Right renal cortex interstitium (tissue), 3 donors: ENCODE measurements at regions not wholly inside any gene's neighbourhood (a gene's known extent, or its start where the extent isn't known, plus 50 kb on each side); places are given as distances from the start of the nearest gene placed in this dataset.

ENCODE experiments used
- DNase-seq, 3 donors: peaks; one replicate each; pipeline ENCODE4 v3.0.0-alpha.2; 2013; ENCODE audit warnings: low read depth in 3 of 3, low spot score in 2 of 3

GRCh38 chr6:15960740-15961634, 167.9 kb upstream of the MYLIP start:
- no peak for DNase-seq

DNA sequence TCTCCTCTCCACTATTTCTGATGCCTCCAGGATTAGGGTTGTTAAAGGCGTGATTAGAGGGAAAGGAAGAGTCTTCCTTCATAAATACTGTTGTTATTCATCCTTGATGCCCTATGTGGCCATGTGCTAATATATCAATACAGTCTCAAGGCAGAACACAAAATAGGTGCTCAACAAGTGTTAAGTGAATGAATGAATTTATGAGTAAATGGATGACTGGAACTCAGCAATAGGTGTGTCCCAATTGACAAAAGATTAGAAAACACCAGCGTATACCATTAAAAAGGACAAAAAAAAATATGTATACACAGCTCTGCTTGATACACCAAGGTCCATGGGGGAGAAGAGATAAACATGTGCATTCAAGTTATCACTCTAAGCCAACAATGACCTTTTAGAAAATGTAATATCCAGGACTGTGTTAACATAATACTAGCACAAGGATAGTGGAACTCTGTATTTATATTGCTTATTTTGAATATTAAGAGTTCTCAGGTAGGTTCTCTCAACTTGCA, 171.2 kb upstream of the MYLIP start:
- DNase-seq, result no peak

DNA sequence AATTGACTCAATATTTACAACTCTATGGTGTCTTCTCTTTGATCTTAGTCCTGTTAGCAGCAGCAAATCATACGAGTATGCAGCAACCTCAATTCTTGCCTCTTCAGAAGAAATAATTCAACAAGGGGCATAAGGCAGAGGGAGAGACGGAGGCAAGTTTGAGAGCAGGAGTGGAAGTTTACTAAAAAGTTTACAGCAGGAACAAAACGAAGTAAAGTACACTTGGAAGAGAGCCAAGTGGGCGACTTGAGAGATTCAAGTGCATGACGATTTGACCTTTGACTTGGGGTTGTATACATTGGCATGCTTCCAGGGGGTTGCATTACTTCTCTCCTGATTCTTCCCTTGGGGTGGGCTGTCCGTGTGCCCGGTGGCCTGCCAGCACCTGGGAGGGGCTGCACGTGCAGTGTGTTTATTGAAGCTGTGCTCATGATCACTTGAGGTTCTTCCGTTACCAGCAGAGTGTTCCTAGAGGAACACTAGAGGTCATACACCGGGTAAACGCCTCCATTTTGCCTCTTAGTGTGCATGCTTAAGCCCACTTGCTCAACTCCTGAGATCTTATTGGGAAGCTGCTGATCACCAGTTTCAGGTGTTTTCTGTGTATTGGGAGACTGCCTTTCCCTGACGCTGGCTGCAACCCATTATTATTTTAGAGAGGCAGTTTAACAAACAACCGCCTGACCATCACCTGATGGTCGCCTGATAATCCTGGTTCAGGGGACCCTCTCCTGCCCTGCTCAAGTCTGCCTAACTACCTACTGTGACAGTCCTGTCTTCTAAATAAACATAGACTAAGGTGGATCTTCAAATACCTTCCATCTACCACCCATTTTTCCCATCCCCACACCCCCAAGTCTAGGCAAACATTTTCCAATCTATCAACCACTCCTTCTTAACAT, 172.4 kb upstream of the MYLIP start:
- DNase-seq, result peak; percentile 55 to 72 (median 56)

GRCh38 chr6:15955484-15955883, 173.4 kb upstream of the MYLIP start:
- no peak for DNase-seq

- DNase-seq, result no peak
These were observed 175.6 kb upstream of the MYLIP start for GRCh38 chr6:15953152-15953880.

GRCh38 chr6:15952231-15953151, 176.4 kb upstream of the MYLIP start:
- no peak for DNase-seq

DNA sequence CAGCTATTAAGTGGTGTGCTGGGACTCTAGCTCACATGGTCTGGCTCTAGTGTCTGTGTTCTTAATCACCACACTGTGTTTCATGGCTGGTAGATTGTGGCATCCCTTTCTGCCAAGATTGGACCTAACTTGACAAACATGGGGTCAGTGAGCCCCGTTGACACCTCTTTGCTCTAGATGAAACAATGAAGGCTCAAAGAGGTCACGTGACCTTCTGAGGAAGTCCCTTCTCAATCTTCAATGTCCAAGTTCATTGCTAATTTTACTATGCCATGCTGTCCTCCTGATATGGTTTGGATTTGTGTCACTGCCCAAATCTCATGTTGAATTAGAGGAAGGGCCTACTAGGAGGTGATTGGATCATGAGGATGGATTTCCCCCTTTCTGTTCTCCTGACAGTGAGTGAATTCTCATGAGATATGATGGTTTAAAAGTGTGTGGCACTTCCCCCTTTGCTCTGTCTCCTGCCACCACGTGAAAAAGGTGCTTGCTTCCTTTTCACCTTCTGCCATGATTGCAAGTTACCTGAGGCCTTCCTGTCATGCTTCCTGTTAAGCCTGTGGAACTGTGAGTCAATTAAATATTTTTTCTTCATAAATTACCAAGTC, 177.8 kb upstream of the MYLIP start:
- DNase-seq, result no peak

DNA sequence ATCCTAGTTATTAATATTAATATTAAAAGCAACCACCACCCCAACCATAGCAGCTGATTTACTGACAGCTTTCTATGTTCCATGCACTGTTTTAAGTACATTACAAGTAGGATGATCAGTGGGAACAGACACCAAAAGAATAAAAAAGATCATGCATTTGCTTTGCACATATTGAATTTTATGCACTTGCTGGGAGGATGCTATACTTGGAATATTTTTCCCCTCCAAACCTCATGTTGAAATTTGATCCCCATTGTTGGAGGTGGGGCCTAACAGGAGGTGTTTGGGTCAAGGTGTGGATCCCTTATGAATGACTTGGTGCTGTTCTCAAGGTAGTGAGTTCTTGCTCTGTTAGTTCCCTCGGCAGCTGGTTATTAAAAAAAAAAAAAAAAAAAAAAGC, 178.9 kb upstream of the MYLIP start:
- DNase-seq, result no peak

- peak; percentile 48 to 60 (median 59) for DNase-seq
These were observed 179.7 kb upstream of the MYLIP start for GRCh38 chr6:15948930-15949900.

- DNase-seq, result no peak
These were observed 181.0 kb upstream of the MYLIP start for GRCh38 chr6:15947923-15948322.

DNA sequence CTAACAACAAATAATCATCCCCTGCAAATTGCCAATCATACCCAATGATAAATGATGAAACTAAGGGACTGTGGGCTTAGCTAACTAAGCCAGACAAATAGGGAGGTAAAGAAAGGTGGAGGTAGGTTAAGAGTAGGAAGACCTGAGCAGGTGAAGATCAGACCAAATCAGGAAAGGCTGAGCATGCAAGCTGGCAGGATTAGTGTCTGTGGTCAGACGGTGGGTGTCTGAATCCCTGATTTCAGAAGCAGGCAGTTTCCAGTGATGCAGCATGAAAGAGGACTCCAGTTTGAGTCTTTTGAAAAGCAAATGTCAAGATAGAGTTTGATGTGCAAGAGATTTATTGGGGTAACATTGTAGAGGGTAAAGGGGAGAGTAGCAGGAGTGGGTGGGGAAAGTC, 181.4 kb upstream of the MYLIP start:
- DNase-seq, result no peak

DNA sequence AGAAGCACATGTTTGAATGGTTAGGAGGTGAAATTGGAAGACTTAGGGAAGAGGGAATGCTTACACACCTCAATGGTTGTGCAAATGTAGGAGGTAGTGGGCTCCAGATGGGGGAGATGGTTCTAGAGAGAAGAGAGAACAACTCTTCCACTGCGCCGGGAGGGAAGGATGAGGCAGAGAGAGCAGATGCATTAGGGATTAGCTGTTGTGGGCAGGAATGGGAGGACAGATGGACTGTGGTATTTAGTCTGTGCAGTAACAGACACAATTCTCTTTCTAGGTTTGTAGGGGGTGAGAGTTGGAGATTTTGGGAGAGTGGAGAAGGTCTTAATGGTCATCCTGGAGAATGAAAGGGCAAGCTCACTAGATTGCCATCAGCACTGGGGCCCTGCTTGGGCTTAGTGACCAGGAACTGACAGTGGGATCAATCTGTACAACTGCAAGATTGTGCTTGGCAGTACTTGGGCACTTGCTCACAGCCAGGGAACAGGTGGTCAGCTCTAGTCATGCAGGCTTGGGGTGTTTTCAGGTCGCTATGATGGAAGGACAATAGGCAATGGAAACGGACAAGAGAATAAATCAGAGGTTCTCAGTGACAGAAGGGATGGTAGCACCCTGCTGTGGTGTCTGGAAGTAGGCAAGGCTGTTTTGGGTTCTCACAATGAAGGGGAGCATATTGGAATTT, 182.0 kb upstream of the MYLIP start:
- DNase-seq, result no peak

DNA sequence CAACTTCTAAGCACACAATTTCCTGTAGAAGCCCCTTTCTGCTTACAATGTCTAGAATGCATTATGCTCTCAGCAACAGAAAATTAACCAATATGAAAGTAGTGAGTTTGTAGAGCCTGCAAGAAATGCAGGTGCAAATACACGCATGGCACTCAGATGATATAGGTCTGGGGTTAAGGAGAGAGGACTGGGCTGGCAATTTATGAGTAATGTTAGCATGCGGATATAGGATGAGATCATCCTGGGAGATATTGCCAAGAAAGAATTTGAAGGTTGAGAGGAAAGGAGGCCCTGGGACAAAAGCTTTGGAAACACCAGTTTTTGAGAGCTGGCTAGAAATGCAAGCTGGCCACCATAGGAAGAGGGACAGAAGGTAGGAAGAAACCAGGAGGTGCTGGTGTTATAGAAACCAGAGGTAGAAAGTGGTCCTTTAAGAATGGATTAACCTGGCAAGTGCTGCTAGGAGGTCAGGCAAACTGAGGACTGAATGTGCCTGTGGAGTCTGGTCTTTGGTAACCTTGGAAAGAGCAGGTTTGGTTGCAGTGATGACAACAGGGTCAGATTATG, 183.2 kb upstream of the MYLIP start:
- DNase-seq, result no peak

DNA sequence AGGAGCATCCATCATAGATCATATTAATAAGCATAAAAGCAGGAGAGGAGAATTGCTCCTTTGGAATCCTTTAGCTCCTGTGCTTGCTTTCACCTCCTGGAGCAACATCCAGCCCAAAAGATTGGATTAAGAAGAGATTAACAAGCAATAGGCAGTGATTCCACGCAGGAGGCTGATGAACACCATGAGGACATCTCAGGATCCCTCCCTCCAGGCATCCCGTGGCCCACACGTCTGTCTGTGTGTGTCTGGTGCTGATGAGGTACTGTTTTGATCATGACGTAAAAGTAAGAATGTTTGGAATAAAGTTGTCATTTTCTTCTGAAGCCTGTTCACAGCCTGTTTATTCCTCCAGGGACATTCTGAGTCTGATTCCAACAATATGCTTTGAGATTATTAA, 185.5 kb upstream of the MYLIP start:
- DNase-seq, result no peak

- no peak for DNase-seq
These were observed 187.7 kb upstream of the MYLIP start for GRCh38 chr6:15941168-15941567.

- DNase-seq, result no peak
These were observed 190.8 kb upstream of the MYLIP start for GRCh38 chr6:15938107-15938506.

DNA sequence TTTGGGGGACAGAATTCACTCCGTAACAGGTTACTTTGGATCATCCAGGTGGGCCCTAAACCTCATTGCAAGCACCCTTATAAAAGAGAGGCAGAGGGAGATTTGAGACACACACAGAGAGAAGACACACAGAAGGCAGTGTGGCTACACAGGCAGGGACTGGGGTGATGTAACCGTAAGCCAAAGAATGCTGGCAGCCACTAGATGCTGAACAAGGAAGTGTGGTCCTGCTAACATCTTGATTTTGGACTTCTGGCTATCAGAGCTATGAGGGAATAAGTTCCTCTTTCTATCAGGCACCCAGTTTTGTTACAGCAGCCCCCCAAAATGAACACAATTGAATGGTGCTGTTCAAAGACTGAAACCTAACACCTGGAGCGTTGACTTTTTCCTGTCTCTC, 191.3 kb upstream of the MYLIP start:
- DNase-seq, result no peak
